Suprapubic skin (tissue), 4 donors: ENCODE measurements at regions not wholly inside any gene's neighbourhood (a gene's known extent, or its start where the extent isn't known, plus 50 kb on each side); places are given as distances from the start of the nearest gene placed in this dataset.

Experiments
- DNase-seq, 2 donors: peaks; one replicate each; pipeline ENCODE4 v3.0.0-alpha.2; 2019; ENCODE audit warnings: low spot score in 2 of 2
- H3K27ac ChIP-seq: fragments of 200-600 bp; sonication (generic); one replicate; pipeline ENCODE4 v1.5.1; 2019
- H3K27me3 ChIP-seq: fragments of 200-600 bp; sonication (generic); one replicate; pipeline ENCODE4 v1.5.1; 2019
- H3K36me3 ChIP-seq: fragments of 200-600 bp; sonication (generic); one replicate; pipeline ENCODE4 v1.5.1; 2019
- H3K4me1 ChIP-seq: fragments of 200-600 bp; sonication (generic); one replicate; pipeline ENCODE4 v1.5.1; 2019
- H3K4me3 ChIP-seq: fragments of 200-600 bp; sonication (generic); one replicate; pipeline ENCODE4 v1.5.1; 2019; ENCODE audit warnings: mild to moderate bottlenecking
- H3K9me3 ChIP-seq: fragments of 200-600 bp; sonication (generic); one replicate; pipeline ENCODE4 v1.5.1; 2019
- EP300 ChIP-seq: sonication (generic); formaldehyde crosslinking; IDR thresholded peaks from one replicate; pipeline ENCODE4 v1.6.1; 2017; ENCODE audit warnings: antibody characterized with exemption
- POLR2A ChIP-seq, 2 donors: fragments of 450-650 bp; IDR thresholded peaks; one replicate each; pipeline ENCODE4 v1.6.1; 2017; ENCODE audit warnings: antibody characterized with exemption in 2 of 2, mild to moderate bottlenecking in 2 of 2, moderate library complexity in 2 of 2
- POLR2AphosphoS5 ChIP-seq, 3 donors: sonication (generic); formaldehyde crosslinking; IDR thresholded peaks; one replicate each; pipeline ENCODE4 v1.6.1; 2017; ENCODE audit warnings: antibody characterized with exemption in 3 of 3
- WGBS: methylation state at CpG from one replicate; pipeline ENCODE4 v1.1.5; 2018; 5-methylcytosine and 5-hydroxymethylcytosine counted together
- TF ChIP-seq, protein P1 (sequence below), 2 donors: fragments of 200-600 bp in 1 of 2; fragments of 450-650 bp in 1 of 2; sonication (generic) in 1 of 2; IDR thresholded peaks; one replicate each; pipeline ENCODE4 v1.5.1; 2016 to 2019; ENCODE audit warnings: antibody characterized with exemption in 2 of 2, mild to moderate bottlenecking in 1 of 2, moderate library complexity in 1 of 2

DNA sequence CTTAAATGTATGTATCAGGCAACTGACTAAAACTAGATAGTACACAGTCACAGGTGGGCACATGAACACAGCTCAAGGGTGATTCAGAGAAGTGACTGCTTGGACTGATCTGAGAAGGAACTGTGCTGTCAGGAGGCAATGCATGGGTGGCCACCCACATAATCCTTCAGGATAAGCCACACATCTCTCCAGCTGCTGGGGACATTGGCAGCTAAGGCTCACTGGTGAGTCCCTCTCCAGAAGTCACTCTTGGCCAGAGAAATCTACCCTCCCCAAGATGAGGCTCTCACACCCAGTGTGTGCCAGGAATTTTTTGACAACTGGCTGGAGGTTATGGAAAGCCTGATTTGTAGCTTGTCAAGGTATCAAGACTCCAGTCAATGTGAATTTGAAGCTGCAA, 302.4 kb upstream of the NEBL start:
- peaks cover 11% of the 10 kb centered on the region for H3K9me3 ChIP-seq
- peaks cover 5% of the 10 kb centered on the region for H3K4me1 ChIP-seq
- H3K4me3 ChIP-seq = no peak overlapping the region
- TF ChIP-seq POLR2A (IDR thresholded peaks at IDR 0.05) (no peak), EP300 (no peak), POLR2AphosphoS5 (IDR thresholded peaks at IDR 0.05) (no peak)
- TF ChIP-seq, protein P1, sequence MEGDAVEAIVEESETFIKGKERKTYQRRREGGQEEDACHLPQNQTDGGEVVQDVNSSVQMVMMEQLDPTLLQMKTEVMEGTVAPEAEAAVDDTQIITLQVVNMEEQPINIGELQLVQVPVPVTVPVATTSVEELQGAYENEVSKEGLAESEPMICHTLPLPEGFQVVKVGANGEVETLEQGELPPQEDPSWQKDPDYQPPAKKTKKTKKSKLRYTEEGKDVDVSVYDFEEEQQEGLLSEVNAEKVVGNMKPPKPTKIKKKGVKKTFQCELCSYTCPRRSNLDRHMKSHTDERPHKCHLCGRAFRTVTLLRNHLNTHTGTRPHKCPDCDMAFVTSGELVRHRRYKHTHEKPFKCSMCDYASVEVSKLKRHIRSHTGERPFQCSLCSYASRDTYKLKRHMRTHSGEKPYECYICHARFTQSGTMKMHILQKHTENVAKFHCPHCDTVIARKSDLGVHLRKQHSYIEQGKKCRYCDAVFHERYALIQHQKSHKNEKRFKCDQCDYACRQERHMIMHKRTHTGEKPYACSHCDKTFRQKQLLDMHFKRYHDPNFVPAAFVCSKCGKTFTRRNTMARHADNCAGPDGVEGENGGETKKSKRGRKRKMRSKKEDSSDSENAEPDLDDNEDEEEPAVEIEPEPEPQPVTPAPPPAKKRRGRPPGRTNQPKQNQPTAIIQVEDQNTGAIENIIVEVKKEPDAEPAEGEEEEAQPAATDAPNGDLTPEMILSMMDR (IDR thresholded peaks at IDR 0.05) = no peak
- DNase-seq = no peak
- no peak overlapping the region for H3K27ac ChIP-seq
- no peaks in the 10 kb centered on the region for H3K27me3 ChIP-seq
- H3K36me3 ChIP-seq = no peaks in the 10 kb centered on the region

DNA sequence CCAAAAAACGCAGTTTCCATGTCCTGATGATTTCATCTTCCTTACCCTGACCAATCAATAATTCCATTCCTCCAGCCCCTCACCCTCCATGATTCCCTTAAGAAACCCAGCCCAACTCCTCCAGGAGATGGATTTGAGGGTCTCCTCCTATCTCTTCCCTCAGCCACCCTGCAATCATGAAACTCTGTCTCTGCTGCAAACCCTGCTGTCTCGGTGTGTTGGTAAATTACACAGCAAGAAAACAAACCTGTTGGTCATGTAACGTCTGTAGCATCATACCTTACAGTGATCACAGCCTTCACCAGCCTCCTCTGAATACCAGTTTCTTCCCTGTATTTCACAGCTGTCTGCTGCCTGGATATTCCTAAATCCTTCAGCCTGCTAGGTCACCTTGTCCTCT, 300.7 kb upstream of the NEBL start:
- H3K27ac ChIP-seq = no peak overlapping the region
- no peak for TF ChIP-seq POLR2A (IDR thresholded peaks at IDR 0.05)
- TF ChIP-seq, protein P1 (IDR thresholded peaks at IDR 0.05) = no peak
- no peak for TF ChIP-seq POLR2AphosphoS5 (IDR thresholded peaks at IDR 0.05)
- no peak for TF ChIP-seq EP300
- no peaks in the 10 kb centered on the region for H3K27me3 ChIP-seq
- H3K36me3 ChIP-seq = no peaks in the 10 kb centered on the region
- peaks cover 11% of the 10 kb centered on the region for H3K9me3 ChIP-seq
- 88% methylated on average over 3 of the region's 3 CpGs for WGBS
- H3K4me1 ChIP-seq = peaks cover 11% of the 10 kb centered on the region
- no peak for DNase-seq
- no peak overlapping the region for H3K4me3 ChIP-seq

DNA sequence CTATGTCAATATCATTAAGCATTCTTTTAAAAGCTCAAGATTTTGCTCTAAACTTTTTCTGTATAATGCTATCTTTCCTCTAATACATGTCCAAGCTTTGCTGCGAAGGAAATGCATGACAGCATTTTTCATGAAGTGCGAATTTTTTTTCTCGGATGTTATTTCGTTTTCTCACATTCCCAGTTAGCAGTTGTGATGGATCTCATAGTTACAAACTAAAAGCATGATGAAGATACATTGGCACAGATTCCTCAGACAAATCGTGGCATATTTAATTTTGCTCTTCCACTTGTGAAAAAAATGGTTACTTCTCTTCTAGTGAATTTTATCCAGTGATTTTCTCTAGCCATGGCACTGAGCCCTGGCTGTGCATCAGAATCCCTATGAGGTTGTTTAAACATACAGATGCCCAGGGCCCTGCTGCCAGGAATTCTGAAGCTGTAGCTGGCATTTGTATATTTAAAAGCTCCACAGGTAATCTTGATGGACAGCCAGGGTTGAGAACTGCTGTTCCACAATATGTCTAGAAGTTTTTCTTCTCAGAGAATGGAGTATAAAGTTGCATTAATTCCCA, 299.8 kb upstream of the NEBL start:
- peaks cover 11% of the 10 kb centered on the region for H3K9me3 ChIP-seq
- no peaks in the 10 kb centered on the region for H3K36me3 ChIP-seq
- no peaks in the 10 kb centered on the region for H3K27me3 ChIP-seq
- WGBS = 89% methylated on average over 5 of the region's 5 CpGs
- DNase-seq = no peak
- no peak overlapping the region for H3K4me3 ChIP-seq
- TF ChIP-seq, protein P1 (IDR thresholded peaks at IDR 0.05) = no peak
- no peak for TF ChIP-seq POLR2A (IDR thresholded peaks at IDR 0.05)
- no peak for TF ChIP-seq POLR2AphosphoS5 (IDR thresholded peaks at IDR 0.05)
- no peak for TF ChIP-seq EP300
- peaks cover 11% of the 10 kb centered on the region for H3K4me1 ChIP-seq
- H3K27ac ChIP-seq = no peak overlapping the region

DNA sequence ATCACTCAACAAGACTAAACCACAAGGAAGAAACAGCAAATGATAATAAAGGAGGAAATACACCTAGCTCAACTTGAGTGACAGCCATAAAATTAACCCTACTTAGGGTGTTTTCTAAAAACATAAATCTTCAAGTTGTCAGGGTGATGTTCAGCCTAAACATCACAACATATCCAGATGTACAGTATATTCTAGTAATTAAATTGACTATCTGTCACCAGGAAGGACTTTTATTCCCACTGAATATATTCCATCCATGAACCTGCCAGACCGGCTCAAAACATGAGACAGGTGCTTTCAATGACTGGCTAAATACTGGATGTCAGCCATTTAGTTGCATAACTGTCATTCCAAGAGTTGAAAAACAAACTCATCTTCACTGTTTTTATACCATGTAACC, 298.1 kb upstream of the NEBL start:
- no peak for DNase-seq
- H3K27ac ChIP-seq = no peak overlapping the region

DNA sequence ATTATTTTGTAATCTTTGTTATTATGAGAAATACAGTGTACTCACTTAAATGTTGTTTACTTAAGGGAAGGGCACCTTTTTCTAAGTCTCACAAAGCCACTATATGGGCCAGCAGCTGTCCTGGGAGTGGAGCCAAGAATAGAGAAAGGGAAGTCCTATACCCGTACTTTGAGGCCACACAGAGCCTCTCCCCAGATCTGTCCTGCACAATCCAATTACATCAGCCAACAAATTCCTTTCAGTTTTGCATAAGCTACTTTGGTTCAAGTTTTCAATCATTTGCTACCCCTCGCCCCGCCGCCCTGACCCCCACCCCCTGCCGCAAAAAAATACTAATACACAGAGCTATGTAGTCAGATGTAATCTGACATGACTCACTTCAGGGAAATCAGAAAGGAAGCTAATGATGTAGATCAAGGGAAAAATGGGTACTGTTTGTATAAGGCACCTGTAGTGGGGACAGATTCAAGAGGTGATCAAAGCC, 297.4 kb upstream of the NEBL start:
- H3K9me3 ChIP-seq = peaks cover 11% of the 10 kb centered on the region
- H3K36me3 ChIP-seq = no peaks in the 10 kb centered on the region
- H3K27ac ChIP-seq = peak overlapping the region; percentile 60
- TF ChIP-seq, protein P1 (IDR thresholded peaks at IDR 0.05) = no peak
- TF ChIP-seq POLR2A (IDR thresholded peaks at IDR 0.05) (no peak), EP300 (no peak), POLR2AphosphoS5 (IDR thresholded peaks at IDR 0.05) (no peak)
- no peak for DNase-seq
- WGBS = 27% methylated on average over 5 of the region's 5 CpGs
- no peaks in the 10 kb centered on the region for H3K27me3 ChIP-seq
- H3K4me3 ChIP-seq = no peak overlapping the region
- peaks cover 11% of the 10 kb centered on the region for H3K4me1 ChIP-seq

More for the DNA sequence above, 298.1 kb upstream of the NEBL start:
- H3K36me3 ChIP-seq = no peaks in the 10 kb centered on the region
- no peak for TF ChIP-seq POLR2A (IDR thresholded peaks at IDR 0.05)
- no peak for TF ChIP-seq EP300
- TF ChIP-seq, protein P1 (IDR thresholded peaks at IDR 0.05) = no peak
- TF ChIP-seq POLR2AphosphoS5 (IDR thresholded peaks at IDR 0.05) = peak in 1 of 3 donors; percentile 12
- H3K4me1 ChIP-seq = peaks cover 11% of the 10 kb centered on the region
- WGBS = 39% methylated on average over 1 of the region's 1 CpG
- peaks cover 11% of the 10 kb centered on the region for H3K9me3 ChIP-seq
- H3K4me3 ChIP-seq = no peak overlapping the region
- H3K27me3 ChIP-seq = no peaks in the 10 kb centered on the region
